NCI-H524 treated with DMSO at 0.1 percent for 48 hours (cell line): ENCODE measurements at regions not wholly inside any gene's neighbourhood (a gene's known extent, or its start where the extent isn't known, plus 50 kb on each side); places are given as distances from the start of the nearest gene placed in this dataset.

ENCODE experiments used
- DNase-seq: peaks from one replicate; lab custom pipeline; 2025; lab: John Stamatoyannopoulos, UW

- no peak for DNase-seq
Observed at GRCh38 chr4:108567831-108568230, 52.5 kb upstream of the RPL34 start.

- no peak for DNase-seq
Observed at GRCh38 chr4:108561116-108561515, 59.3 kb upstream of the RPL34 start.

- DNase-seq: no peak
Observed at GRCh38 chr4:108560616-108561015, 59.8 kb upstream of the RPL34 start.

- no peak for DNase-seq
Observed at GRCh38 chr4:108559911-108560310, 60.5 kb upstream of the RPL34 start.

- no peak for DNase-seq
Observed at GRCh38 chr4:108559068-108559793, 61.1 kb upstream of the RPL34 start.

GRCh38 chr4:108556588-108557200, 63.7 kb upstream of the RPL34 start:
- DNase-seq: no peak

GRCh38 chr4:108556166-108556565, 64.2 kb upstream of the RPL34 start:
- DNase-seq: no peak

- DNase-seq: no peak
Observed at GRCh38 chr4:108555701-108556100, 64.7 kb upstream of the RPL34 start.

GRCh38 chr4:108547682-108548081, 72.7 kb upstream of the RPL34 start:
- no peak for DNase-seq

- no peak for DNase-seq
Observed at GRCh38 chr4:108546728-108547127, 73.6 kb upstream of the RPL34 start.

GRCh38 chr4:108544481-108544880, 75.9 kb upstream of the RPL34 start:
- DNase-seq: no peak

GRCh38 chr4:108543359-108543968, 76.9 kb upstream of the RPL34 start:
- no peak for DNase-seq

- DNase-seq: no peak
Observed at GRCh38 chr4:108540536-108540935, 79.8 kb upstream of the RPL34 start.

- no peak for DNase-seq
Observed at GRCh38 chr4:108536577-108536976, 83.8 kb upstream of the RPL34 start.

- no peak for DNase-seq
Observed at GRCh38 chr4:108535757-108536156, 84.6 kb upstream of the RPL34 start.

GRCh38 chr4:108533876-108534275, 86.5 kb upstream of the RPL34 start:
- no peak for DNase-seq

- no peak for DNase-seq
Observed at GRCh38 chr4:108533245-108533844, 87.0 kb upstream of the RPL34 start.

GRCh38 chr4:108532738-108533137, 87.6 kb upstream of the RPL34 start:
- DNase-seq: no peak

GRCh38 chr4:108532187-108532586, 88.2 kb upstream of the RPL34 start:
- no peak for DNase-seq

GRCh38 chr4:108531461-108531860, 88.9 kb upstream of the RPL34 start:
- no peak for DNase-seq

- no peak for DNase-seq
Observed at GRCh38 chr4:108529984-108530905, 90.1 kb upstream of the RPL34 start.

- no peak for DNase-seq
Observed at GRCh38 chr4:108529102-108529501, 91.3 kb upstream of the RPL34 start.
